ENCODE measurements at regions not wholly inside any gene's neighbourhood (a gene's known extent, or its start where the extent isn't known, plus 50 kb on each side); places are given as distances from the start of the nearest gene placed in this dataset.

DNA sequence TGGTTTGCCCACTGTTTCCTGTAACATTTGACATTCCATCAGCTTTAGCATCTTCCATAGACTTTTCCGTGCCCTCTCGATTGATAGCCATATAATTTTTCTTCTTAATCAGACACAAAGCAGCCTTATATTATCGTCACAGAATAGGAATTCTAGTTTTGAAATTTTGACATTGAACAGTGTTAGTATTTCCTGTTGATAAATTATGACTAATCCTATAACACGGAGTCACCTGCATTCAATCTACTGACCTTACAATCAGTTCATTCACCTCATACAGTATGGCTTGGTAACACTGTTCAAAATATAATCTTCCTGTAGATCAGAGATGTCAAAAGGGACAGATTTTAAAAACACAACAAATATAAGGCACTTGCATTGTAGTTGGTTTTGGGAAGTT is 423.7 kb downstream of the C3orf38 start:
- TF ChIP-seq, protein P1, sequence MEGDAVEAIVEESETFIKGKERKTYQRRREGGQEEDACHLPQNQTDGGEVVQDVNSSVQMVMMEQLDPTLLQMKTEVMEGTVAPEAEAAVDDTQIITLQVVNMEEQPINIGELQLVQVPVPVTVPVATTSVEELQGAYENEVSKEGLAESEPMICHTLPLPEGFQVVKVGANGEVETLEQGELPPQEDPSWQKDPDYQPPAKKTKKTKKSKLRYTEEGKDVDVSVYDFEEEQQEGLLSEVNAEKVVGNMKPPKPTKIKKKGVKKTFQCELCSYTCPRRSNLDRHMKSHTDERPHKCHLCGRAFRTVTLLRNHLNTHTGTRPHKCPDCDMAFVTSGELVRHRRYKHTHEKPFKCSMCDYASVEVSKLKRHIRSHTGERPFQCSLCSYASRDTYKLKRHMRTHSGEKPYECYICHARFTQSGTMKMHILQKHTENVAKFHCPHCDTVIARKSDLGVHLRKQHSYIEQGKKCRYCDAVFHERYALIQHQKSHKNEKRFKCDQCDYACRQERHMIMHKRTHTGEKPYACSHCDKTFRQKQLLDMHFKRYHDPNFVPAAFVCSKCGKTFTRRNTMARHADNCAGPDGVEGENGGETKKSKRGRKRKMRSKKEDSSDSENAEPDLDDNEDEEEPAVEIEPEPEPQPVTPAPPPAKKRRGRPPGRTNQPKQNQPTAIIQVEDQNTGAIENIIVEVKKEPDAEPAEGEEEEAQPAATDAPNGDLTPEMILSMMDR (IDR thresholded peaks at IDR 0.05; ENCODE audit: low read length) = no peak
- TF ChIP-seq EZH2 (IDR thresholded peaks at IDR 0.05; ENCODE audit: borderline replicate concordance, low read length) = no peak
- Histone ChIP-seq H3K36me3 (ENCODE audit: insufficient read depth, low read length) (no peaks in the 10 kb centered on the region), H3K4me1 (ENCODE audit: insufficient read depth, low read length, severe bottlenecking) (no peaks in the 10 kb centered on the region), H2AFZ (ENCODE audit: low read length) (no peak overlapping the region), H3K79me2 (ENCODE audit: insufficient read depth, low read length) (no peaks in the 10 kb centered on the region), H4K20me1 (ENCODE audit: insufficient read depth, low read length) (no peaks in the 10 kb centered on the region), H3K9me2 (ENCODE audit: low read depth, low read length) (no peaks in the 10 kb centered on the region), H3K4me3 (ENCODE audit: low read depth, low read length, poor library complexity, severe bottlenecking) (no peak overlapping the region), H3K27me3 (ENCODE audit: insufficient read depth, low read length) (no peaks in the 10 kb centered on the region), H3K9me3 (ENCODE audit: low read length) (no peaks in the 10 kb centered on the region), H3K27ac (ENCODE audit: low read depth, low read length, poor library complexity, severe bottlenecking) (no peak overlapping the region), H3K9ac (ENCODE audit: low read length) (no peak overlapping the region), H3K4me2 (ENCODE audit: low read length) (no peak overlapping the region), H3F3A (ENCODE audit: insufficient read depth, low read length) (no peaks in the 10 kb centered on the region)

- Histone ChIP-seq H3K79me2 (ENCODE audit: insufficient read depth, low read length) (no peaks in the 10 kb centered on the region), H3K9me3 (ENCODE audit: low read length) (no peaks in the 10 kb centered on the region), H3K9me2 (ENCODE audit: low read depth, low read length) (no peaks in the 10 kb centered on the region), H3K27ac (ENCODE audit: low read depth, low read length, poor library complexity, severe bottlenecking) (no peak overlapping the region), H2AFZ (ENCODE audit: low read length) (no peak overlapping the region), H4K20me1 (ENCODE audit: insufficient read depth, low read length) (no peaks in the 10 kb centered on the region), H3K4me2 (ENCODE audit: low read length) (no peak overlapping the region), H3F3A (ENCODE audit: insufficient read depth, low read length) (no peaks in the 10 kb centered on the region), H3K9ac (ENCODE audit: low read length) (no peak overlapping the region), H3K27me3 (ENCODE audit: insufficient read depth, low read length) (no peaks in the 10 kb centered on the region), H3K4me1 (ENCODE audit: insufficient read depth, low read length, severe bottlenecking) (no peaks in the 10 kb centered on the region), H3K4me3 (ENCODE audit: low read depth, low read length, poor library complexity, severe bottlenecking) (no peak overlapping the region), H3K36me3 (ENCODE audit: insufficient read depth, low read length) (no peaks in the 10 kb centered on the region)
- no peak for TF ChIP-seq EZH2 (IDR thresholded peaks at IDR 0.05; ENCODE audit: borderline replicate concordance, low read length)
- TF ChIP-seq, protein P1 (IDR thresholded peaks at IDR 0.05; ENCODE audit: low read length) = no peak
Observed at GRCh38 chr3:88574146-88574545, 424.4 kb downstream of the C3orf38 start.

DNA sequence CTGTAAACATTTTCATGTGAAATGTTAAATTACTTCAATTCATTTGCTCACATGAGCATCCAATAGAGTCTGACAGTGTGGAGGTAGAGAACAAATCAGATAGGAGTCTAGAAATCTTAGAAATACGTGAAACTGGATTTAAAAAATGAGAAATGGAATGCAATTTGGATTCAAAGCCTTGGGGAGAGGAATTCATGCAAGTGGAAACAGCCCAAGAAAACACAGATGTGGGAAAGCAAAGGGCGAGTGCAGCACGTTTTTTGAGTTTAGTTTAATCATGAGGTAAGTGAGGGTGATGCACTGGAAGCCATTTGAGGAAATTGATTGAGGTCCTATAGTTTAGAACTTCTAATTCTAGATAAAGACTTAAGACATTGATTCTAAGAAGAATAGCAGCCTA is 434.7 kb downstream of the C3orf38 start:
- Histone ChIP-seq H3K9me3 (ENCODE audit: low read length) (no peaks in the 10 kb centered on the region), H3K4me3 (ENCODE audit: low read depth, low read length, poor library complexity, severe bottlenecking) (no peak overlapping the region), H3K27me3 (ENCODE audit: insufficient read depth, low read length) (no peaks in the 10 kb centered on the region), H3K4me2 (ENCODE audit: low read length) (no peak overlapping the region), H3K36me3 (ENCODE audit: insufficient read depth, low read length) (no peaks in the 10 kb centered on the region), H3K9ac (ENCODE audit: low read length) (no peak overlapping the region), H3K27ac (ENCODE audit: low read depth, low read length, poor library complexity, severe bottlenecking) (no peak overlapping the region), H3K4me1 (ENCODE audit: insufficient read depth, low read length, severe bottlenecking) (no peaks in the 10 kb centered on the region), H4K20me1 (ENCODE audit: insufficient read depth, low read length) (no peaks in the 10 kb centered on the region), H3K9me2 (ENCODE audit: low read depth, low read length) (no peaks in the 10 kb centered on the region), H2AFZ (ENCODE audit: low read length) (no peak overlapping the region), H3F3A (ENCODE audit: insufficient read depth, low read length) (no peaks in the 10 kb centered on the region), H3K79me2 (ENCODE audit: insufficient read depth, low read length) (no peaks in the 10 kb centered on the region)
- no peak for TF ChIP-seq EZH2 (IDR thresholded peaks at IDR 0.05; ENCODE audit: borderline replicate concordance, low read length)
- TF ChIP-seq, protein P1 (IDR thresholded peaks at IDR 0.05; ENCODE audit: low read length) = no peak

Measured in OCI-LY1 (cell line).